DMS114 treated with DMSO at 0.1 percent for 48 hours (cell line): ENCODE measurements at regions not wholly inside any gene's neighbourhood (a gene's known extent, or its start where the extent isn't known, plus 50 kb on each side); places are given as distances from the start of the nearest gene placed in this dataset.
"Not testable (repeated sequence)": the region's sequence is repeated elsewhere in the genome, so short reads cannot be mapped to it uniquely, and the experiment has no call there.

ENCODE experiments used
- DNase-seq: peaks from one replicate; lab custom pipeline; 2025; ENCODE audit not compliant: unreplicated experiment; lab: John Stamatoyannopoulos, UW

DNA sequence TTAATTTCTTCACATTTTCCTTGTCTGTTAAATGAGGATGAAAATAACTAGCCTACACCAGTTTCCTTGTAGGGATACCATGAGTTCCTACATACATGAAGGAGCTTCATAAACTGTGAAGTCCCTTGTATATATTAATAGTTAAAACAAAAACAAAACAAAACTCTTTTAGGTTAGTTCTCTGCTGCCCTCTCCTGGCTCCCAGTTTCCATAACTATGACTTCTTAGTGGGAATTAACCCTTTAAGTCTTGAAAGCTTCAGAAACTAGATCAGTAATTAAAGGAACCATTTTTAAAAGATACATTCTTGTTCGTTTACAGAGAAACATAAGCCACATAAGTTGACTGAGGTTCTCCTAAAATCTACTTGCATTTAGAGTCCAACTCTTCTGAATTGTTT, 500.0 kb upstream of the C9orf72 start:
- DNase-seq, result peak; percentile 1

DNA sequence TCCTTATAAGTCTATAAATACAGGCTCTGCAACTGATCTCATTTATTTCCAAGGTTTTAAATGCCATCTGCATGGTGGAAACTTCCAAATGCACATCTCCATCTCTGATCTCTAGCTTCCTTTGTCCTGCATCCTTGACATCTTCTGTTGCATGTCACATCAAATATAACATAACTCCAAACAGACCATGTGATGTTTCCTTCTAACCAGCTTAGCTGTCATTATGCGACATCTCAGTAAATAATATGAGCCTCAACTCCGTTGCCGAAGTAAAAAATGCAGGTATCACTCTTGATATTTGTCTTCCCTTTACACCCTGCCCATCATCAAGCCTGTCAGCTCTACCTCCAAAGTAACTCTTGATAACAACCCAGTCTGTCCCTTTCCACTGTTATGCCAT, 506.4 kb upstream of the C9orf72 start:
- no peak for DNase-seq

DNA sequence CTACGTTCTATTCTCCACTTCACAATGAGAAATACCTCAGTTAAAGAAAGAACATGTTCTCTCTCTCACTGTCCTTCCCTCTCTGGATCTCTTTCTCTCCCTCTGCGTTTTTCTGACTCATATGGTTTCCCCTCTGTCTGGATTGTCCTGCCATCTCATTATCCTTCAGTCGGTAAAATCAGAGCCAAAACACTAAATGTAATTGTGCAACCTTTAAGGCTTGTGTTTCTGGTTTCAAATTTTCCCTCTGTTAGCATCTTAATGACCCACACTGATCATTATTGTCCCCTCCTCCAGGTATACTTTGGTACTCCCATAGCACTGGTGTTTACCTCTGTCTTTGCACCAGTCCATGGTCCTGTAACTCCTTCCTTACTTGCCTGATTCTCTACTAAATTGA, 509.4 kb upstream of the C9orf72 start:
- no peak for DNase-seq

DNA sequence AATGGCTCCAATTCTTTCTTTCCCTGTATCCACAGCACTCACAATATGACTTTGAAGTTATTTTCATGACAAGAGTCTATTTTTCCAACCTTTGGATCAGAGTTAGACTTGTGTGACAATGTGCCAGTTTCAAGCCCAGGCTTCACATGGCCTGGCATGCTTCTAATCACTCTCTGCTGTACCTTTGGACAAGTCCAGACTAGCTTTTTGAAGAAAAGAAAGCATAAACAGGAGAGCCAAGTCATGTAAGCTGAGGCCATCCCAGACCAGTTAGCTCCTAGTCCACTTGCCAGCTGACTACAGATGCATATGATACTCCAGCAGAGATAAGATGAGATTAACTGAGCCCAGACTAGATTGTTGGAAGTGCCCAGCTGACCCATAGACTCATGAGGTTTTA, 513.6 kb upstream of the C9orf72 start:
- no peak for DNase-seq

DNA sequence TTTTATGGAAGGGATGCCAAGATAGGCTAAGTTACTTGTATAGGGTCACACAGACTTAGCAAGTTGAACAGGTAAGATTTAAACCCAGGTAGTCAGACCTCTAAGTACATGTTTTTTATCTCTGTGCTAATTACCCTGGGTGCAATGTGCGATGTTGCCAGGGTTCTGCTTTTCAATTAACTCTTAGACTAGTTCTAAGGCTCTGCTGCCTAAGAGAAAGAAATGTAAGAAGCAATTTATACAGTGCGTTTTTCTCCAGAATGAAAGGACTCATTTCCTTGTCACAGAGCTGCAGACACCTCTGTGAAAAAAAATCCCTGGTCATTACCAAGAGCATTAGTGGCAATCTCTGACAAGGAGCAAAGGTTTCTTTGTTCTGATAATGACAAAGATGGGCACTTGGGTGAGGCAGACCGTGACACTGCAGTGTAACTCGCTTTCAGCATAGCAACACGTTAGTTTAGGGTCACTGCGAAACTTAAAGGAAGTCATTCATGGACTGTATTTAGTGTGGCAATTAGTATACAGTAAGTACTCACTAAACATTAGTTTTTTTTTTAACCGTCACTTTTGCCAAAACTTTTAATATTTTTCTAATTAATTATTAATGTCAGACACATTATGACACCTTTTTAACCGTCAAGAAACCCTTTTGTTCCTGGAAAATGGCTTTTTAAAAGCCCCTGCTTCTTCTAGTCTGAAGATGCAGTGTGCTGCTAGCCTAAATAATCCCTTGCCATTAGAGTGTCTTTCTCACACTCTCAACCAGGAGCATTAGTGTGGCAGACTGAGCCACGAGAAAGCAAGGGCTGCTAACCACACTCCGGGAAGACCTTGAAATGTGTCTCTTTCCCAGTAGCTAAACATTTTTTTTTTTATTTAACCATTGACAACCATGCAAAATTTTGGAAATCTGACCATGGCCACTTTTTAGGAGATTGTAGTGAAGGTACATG, 520.0 kb upstream of the C9orf72 start:
- no peak for DNase-seq

DNA sequence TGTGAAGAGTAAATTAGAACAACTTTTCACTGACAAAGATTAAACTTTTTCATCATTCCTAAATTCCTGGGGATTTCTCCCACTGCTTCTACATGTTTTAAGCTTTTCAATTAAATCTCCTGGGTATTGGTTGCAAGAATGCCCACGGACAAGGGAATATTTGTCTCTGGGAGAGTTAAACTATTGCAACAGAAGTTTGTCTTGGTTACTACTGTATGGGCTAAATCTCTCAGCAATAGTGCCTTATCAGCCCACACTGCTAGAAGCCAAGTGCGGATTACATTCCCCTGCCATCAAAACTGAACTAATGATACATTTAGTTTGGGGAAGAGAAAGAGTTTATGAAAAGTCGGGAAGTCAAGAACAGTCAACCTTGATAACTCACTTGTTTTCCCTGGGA, 528.2 kb upstream of the C9orf72 start:
- DNase-seq, result no peak

DNA sequence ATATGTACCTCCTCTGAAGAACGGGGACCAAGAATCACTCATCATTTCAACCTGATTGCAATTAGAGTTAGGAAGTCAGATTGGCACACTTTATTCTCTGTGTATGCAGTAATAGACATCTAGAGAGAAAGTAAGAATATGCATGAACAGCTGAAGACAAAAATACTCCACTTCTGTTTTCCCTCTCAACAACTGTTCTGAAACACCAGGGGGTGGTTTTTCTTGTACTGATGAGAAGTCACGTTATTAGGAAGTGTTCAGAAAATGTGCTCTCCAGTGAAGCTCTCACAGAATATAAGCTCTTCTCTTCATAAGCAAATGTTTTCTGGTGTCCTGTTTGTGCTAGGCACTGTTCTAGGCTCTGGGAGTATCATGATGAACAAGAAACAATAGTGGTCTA, 531.7 kb upstream of the C9orf72 start:
- no peak for DNase-seq

DNA sequence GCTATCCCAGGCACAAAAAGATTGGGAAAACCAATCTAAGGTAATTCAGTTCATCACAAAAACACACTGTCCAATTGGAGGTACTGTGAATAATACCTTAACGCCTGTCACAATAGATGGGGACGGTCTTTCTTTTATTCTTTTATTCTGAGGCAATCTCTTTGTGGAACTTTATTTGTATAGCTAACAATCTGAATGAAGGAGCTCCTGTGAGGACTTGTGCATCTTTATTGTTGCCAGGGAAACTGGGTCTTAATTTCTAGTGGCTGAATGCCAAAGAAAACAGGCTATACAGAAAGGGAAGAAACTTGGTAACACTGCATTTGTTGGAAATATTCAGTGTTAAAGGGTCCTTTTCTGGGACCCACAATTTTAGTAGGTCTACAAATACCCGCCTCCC, 546.9 kb upstream of the C9orf72 start:
- no peak for DNase-seq

DNA sequence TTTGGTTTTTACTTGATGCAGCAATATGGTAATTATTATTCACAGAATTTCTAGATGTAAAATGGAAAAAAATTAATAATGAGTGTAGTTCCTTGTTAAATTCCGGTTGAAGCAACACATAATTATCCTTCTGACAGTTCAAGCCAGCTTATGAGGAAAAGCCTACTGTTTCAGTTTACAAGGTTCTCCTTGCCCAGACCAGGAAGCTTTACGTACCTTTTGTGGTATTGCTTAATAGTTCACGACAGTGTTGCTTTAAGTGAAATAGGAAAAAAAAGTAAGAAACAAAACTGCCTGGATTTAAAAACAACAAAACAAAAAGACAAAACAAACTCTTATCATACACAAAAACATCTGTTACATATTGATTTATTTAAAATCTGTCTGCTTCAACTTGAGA, 547.3 kb upstream of the C9orf72 start:
- no peak for DNase-seq

DNA sequence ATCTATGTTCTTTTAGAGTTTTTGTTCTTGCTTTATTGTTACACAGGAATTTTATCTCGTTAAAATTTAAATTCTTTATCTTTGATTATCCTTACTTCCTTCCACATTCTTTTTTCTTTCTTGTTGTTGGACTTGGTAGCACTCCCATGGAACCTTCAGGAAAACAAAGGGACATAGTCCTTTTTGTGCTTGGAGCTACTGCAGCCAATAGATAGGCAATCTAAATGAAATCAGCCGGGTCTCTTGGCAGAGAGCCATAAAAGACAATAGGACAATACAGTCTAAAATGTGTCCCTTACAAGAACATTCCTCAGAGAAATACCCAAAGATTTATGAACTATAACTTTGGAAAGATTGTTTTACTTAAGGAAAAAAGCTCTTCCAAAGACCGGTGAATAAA, 548.1 kb upstream of the C9orf72 start:
- no peak for DNase-seq

DNA sequence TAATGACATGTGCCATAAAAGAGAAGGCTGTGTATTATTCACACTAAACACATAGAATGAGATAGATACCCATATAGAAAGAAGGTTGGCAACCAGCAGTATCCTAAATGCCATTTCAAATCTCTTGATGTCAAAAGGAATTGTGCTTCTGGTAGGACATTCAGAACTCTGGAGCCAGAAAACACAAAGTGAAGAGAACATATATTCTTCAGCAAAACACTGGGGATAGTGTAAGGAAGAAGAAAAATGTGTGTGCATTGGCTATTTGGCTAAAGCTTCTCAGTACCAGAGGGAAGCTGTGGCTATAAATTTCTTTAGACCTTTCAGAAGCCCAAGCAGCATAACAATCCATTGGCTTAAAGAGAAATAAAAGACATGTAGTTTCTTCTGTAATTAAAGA, 551.6 kb upstream of the C9orf72 start:
- no peak for DNase-seq

DNA sequence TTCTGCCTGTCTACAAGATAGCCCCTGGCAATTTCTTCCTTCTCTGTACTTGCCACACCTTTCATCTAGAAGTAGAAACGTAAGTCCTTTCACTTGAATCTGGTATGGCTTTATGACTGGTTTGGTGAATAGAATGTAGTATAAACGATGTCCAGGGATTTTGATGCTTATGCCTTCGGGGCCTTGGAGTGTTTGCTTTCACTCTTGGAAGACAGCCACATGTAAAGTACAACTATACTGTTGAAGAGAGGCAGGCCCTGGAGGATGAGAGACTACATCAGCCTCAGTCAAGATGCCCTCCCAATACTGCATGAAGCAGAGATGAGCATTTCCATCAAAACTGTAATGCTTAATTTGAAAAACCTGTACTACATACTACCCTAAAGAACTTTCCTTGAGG, 553.8 kb upstream of the C9orf72 start:
- no peak for DNase-seq

DNA sequence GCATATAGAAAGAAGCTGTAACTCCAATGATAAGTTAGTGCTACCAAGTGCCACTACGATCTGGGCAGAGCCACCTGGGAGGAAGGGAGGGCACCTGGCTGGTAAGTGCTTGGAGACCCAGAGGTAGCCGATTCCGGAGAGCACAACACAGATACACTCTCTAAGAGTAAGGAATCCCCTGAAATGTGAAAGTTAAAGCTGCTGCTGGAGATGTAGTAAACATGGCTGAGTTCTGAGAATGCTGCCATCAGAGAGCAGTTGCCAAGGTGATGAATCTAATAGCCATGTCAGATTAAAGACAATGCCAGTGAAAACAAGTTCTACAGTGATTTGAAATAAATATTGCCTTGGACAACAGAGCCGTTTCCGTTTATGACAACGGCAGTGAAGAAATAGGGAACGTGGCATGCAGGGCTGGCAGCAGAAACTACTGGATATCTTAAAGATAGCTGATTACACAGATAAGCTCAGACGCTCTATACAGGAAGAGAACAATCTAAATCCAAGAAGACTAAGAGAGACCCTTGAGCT, 561.2 kb upstream of the C9orf72 start:
- DNase-seq, result no peak

DNA sequence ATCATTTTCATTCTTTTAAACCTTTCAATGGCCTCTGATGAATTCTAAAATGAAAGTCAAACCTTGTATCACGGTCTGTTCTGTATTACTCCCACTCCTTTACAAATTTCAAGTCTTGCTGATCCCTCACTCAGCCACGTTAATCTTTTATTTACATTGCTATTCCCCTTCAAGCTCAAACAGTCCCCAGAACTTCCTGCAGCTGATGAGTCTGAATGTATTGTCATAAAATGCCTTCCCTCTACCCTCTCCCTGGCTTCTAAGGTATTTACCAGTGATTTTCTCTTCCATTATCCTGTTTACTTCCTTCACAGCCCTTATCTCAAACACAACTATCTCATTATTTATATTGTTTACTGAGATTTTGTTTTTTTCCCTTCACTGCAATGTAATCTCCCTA, 562.3 kb upstream of the C9orf72 start:
- DNase-seq, result no peak

DNA sequence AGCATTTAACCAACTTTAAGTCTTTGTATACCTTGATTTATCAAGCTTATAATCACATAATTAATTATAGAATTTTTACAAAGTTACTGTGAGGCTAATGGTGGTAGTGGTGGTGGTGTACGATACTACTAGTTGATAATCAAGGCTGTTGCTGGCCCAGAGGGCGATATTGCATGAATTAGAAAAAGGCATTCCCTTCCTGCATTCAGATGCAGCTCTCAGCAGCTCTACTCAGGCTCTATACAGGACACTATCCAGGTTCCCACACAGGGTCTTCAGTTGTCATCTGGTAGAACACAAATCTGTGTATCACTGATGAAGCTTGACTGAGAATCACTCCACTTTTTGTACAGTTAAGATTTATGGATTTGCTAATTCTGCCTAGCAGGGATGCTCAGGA, 562.8 kb upstream of the C9orf72 start:
- DNase-seq, result no peak

DNA sequence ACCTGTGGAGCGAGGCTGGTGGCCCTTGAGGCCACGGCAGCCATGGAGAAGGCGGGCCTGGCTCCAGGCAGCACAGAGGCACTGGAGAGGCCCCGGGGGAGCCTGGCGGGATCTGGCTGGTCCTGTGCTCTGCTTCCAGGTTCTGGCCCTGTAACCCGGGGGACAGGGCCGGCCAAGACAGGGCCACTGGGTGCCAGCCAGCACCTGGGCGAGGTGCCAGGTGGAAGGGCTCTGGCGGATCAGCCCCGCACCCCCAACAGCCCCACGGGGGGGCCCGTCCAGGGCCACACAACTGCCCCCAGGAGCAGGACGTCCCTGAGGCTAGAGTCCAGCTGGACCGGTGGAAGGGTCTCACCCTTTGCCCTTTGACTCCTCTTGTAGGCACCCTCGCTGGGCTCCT, 574.1 kb upstream of the C9orf72 start:
- DNase-seq, result not testable (repeated sequence)

DNA sequence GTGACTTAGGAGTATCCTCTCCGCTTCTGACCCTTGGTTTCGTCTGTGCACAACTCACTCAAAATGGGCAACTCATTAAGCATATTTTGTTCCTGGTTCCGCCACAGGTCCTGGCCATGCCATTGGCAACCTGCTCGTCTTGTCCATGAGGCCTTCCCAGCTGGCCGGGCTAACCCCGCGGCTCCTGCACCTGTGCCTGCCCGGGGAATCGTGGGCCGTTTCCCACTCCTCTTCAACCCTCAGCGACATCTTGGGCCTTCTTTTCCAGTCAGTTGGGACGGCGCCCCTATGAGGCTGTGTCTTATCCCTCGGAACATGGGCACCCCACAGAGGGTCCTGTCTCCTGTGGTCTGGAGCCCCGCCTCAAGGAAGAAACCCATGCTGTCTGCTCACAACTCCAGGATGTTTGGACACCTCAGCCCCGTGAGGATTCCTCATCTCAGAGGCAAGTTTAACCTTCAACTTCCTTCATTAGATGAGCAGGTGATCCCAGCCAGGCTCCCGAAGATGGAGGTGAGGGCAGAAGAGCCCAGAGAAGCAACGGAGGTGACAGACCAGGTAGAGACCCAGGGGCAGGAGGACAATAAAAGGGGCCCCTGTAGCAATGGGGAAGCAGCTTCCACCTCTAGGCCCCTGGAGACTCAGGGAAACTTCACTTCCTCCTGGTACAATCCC, 574.8 kb upstream of the C9orf72 start:
- DNase-seq, result not testable (repeated sequence)

DNA sequence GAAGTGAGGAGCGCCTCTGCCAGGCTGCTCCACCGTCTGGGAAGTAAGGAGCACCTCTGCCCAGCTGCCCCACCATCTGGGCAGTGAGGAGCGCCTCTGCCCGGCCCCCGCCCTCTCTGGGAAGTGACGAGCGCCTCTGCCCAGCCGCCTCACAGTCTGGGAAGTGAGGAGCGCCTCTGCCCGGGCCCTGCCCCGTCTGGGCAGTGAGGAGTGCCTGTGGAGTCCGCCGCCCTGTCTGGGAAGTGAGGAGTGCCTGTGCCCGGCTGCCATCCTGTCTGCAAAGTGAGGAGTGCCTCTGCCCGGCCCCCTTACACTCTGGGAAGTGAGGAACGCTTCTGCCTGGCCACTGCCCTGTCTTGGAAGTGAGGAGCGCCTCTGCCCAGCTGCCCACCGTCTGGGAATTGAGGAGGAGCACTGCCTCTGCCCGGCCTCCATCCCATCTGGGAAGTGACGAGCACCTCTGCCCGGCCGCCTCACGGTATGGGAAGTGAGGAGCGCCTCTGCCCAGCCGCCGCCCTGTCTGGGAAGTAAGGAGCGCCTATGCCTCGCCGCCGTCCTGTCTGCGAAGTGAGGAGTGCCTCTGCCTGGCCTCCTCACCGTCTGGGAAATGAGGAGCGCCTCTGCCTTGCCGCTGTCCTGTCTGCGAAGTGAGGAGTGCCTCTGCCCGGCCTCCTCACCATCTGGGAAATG, 576.2 kb upstream of the C9orf72 start:
- not testable (repeated sequence) for DNase-seq

DNA sequence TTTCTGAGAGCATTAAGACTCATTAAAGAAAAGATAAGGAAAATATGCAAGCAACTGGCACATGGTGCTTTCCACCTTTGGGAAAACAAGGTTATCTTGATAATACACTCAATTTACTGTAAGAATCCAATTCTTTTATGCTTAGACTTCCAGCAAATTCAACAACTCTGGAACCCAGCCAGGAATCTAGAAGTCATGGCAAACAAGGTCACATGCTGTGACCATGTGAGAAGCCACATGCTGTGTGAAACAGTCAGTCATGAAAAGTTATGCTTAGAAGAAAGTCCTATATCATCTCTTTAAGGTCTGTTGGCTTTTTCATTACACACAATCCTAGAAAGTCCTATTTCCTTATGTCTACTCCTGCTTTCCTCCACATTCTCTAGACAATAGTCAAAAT, 581.8 kb upstream of the C9orf72 start:
- no peak for DNase-seq

DNA sequence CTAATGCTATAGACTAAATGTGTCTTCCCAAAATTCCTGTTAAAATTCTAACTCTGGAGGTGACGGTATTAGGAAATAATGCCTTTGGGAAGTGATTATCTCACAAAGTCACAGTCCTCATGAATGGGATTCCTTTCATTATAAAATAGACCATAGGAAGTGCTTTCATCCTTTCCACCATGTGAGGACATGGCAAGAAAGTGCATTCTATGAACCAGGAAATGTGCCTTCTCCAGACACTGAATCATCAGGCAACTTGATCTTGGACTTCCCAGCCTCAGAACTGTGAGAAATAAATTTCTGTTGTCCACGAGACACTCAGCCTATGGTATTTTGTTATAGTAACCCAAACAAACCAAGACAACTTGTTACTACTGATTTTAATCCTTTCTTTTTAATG, 582.4 kb upstream of the C9orf72 start:
- no peak for DNase-seq

DNA sequence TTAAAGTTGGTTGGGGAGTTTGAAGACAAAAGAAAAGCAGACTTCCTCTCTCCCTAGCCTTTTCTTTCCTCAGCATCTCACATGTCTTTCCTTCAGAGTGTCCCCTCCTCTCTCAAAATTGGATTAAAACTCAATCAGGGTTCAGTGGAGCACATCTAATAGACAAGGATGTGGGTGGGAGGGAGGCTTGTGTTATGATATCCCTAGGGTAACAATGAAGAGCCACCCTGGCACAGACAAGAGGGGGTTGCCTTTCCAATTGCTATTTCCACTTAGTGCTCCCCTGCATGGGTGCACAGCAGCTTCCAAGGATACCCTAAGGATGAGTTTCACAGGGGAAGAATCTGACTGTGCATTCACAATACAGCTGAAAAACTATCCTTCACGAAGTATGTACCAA, 585.2 kb upstream of the C9orf72 start:
- DNase-seq, result no peak

DNA sequence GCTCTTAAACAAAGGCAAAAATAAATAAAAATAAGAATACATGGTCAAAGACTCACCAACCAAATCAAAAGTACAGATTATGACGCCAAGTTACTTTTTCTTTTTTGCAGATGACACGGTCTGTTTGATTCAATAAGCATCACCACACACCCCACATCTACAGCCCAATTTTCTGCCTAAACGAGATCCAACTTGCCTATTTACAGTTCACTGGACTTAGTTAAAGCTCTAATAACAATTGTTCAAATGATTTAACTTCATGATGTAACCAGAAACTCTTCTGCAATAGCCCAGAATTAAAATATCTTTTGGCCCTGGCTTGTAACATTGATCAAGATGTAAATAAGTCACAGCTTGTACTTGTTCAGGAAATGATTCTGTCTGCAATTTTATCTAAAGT, 590.3 kb upstream of the C9orf72 start:
- DNase-seq, result no peak
